Activated naive CD4-positive, alpha-beta T cell (primary cell): ENCODE measurements at regions not wholly inside any gene's neighbourhood (a gene's known extent, or its start where the extent isn't known, plus 50 kb on each side); places are given as distances from the start of the nearest gene placed in this dataset.

Source experiments
- DNase-seq, 4 experiments: peaks; one replicate each; lab custom pipeline; 2025; lab: John Stamatoyannopoulos, UW

DNA sequence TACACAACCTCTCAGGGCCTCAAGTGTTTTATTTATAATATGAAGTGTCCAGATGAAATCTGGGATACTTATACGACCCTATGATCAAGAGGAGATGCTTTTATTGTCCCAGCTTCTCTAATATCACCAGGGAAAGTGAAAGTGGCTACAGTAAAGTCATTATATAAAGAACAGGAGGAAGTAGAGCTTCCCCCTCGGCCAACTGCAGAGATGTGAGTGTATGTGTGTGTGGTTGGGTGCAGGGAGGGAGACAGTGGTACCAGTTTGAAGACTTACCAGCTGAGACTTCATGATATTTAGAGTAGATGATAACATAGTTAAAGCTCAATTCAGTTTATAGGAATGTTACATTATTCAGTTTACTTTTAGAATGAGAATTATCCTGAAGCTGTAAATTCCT is 373.6 kb upstream of the DDI1 start:
- DNase-seq, result no peak

DNA sequence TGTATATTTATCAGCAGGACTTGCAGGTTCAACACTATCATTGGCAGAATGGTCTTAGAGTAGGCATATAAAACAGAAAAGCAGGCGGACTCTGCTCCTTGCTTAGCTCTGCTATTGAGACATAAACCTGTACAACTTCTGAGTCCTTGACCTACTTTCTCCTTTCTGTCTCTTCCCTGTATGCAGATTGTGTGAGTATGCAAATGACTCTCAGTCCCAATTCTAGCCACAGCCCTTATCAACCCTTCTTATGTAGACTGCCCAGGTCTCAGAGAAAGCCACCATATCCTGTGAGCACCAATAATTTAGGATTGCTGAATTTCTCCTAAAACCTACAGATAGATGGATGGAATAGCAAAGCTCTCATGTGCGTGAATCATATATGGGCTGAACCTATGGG is 367.6 kb upstream of the DDI1 start:
- DNase-seq, result no peak

DNA sequence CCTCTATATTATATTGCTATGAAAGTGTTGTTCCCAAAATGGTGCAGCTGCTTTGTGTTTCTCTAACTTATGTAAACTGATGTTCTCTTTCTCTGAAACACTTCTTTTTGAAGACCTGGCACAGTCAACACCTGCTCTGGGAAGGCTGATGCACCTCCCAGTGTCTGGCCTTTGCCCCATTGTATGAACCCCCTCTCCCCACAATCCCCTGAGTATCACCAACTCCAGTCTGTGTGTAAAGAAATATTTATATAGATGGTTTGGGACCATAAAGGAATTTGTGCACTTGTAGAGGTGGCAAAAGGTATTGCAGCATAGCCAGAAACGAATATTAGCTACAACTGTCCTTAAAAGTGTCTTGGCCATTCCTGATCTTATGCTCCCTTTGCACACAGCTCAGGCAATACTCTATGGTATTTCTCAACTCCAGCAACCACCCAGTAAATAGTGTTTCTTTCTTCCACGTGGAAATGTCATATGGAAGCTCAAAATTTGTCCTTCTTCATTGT is 365.2 kb upstream of the DDI1 start:
- no peak for DNase-seq

DNA sequence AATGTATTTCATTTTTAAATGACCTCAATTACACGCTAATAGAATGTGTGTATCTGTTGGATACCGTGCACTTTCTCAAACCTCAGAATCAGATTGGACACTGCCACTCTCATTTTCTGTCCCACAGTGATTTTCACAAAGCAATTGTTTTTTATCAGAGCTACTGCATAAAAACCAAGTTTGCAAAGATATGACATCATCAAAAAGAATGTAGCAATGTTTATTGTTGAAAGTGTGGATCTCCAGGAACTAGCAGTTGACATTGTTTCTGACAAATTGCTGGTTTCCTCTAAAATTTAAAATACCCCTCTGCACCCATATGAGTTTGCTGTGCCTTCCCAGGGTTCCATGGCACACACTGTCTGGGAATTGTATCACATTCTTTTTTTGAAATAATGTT is 362.7 kb upstream of the DDI1 start:
- no peak for DNase-seq

DNA sequence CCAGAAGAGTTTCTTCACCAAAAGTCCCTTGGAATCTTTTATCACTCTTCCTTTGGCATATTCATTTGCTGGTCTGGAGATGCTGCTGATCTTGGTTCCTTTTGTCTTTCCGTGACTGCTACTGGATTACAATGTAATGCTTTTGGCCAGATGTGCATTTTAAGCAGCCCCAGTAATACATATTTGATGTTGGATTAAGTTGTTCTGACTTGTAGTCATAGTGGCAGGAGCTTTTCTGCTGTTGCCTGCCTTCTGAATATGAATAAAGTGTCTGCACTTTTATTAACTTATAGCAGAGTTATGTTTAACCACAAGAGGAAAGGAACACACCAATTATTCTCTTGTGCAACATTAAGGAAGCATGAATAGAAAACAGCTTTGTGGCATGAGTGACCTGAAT is 360.0 kb upstream of the DDI1 start:
- no peak for DNase-seq

DNA sequence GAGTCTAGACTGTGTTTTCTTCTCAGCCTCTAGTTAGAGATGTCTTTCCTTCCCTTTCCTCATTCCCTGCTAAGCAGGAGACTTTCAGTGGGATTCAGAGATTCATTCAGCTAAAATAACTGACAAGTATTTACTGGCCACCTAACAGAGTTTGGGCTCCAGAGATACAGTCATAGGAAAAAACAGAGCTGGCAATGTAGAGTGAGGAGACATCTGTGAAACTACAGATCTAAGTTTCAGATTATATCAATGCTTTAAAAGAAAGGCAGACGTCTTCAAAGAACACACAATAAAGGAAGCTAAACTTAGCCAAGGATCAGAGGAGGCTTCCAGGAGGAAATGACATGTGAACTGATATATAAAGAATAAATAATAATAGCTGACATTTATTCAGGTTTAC is 355.6 kb upstream of the DDI1 start:
- no peak for DNase-seq

DNA sequence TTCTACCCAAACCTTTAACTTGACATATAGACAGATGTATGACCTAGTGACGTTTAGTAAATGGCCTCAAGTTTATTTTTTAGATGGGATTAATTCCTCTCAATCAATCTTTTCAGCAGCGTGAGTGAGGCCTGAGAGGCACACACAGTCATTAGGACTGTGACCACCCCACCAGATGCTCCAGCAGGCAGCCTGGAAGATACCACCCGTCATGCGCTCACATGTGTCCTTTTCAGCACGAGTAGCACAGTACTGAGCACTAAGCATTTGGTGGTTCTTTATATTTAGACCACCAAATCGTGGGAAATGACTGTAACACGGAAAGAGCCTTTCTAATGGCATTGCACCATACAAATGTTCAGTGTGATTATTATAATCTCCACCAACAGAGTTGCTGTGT is 354.6 kb upstream of the DDI1 start:
- no peak for DNase-seq

DNA sequence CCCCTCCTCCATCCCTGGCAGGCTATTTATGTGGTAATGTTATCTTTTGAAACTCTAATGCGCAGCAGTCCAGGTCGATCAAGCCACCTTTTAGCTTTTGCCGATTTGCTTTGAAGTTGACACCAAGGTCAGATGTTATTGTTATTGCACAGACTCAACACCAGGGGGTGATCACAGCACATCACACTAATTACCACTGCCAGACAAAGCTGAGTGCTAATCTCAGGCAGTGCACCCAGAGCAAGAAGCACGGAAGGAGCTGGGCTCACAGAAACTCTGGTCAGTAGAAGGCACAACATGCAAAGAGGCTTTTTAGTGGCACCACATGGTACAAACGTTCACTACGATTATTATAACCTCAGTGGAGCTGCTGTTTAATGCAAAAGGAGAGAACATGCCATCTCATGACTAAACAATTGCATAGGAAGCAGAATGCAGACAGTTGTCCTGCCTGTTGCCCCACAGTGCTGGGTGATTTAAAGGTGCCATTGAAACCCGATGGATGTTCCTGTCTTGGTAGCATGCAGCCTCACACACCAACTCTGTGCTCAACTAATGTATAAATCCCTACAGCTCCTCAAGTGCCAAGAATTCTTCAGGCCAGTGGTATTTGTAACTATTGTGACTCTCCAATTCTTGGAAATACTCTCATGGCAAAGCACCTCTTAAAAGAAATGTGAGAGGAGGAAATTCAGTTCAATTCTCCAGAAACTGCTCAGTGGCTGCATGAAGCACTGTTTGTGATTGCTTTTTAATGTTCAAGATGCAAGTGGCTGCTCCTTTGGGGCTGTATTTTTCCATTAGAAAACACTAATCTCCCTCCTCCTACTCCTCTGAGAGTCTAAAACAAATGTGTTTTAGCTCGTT is 353.9 kb upstream of the DDI1 start:
- peak in 2 of 4 experiments; percentile 1 to 3 for DNase-seq

DNA sequence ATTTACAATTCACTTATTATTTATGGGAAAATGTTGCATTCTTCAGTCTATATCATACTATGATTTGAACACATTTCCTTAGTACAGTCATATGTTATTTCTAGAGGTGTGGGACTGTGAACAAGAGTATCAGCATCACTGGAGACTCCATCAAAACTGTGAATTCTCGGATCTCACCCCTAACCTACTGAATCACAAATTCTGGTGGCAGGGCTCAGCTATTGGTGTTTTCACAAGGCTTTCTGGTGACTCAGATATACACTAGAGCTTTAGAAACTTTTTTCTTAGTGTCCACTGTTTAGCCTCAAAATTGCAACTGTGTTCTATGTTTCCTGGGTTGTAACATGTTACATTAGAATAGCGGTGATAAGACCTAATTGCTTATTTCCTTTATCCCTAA is 352.9 kb upstream of the DDI1 start:
- DNase-seq, result no peak

DNA sequence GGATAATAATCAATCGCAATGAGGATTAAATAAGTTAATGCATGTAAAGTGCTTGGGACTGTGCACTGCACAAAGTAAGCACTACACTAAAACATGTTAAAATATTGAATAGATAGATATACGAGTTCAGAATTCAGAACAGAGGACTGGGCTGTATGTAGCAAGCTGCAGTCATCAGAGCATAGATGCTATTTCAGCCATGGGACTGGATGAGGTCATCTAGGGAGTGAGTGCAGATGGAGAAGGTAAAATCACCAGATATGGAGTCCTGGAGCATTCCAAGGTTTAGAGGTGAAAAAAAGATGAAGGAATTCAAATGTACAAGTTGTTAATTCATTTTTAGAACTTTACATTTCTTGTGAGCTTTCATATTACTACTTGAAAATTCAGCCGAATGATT is 347.5 kb upstream of the DDI1 start:
- DNase-seq, result no peak

DNA sequence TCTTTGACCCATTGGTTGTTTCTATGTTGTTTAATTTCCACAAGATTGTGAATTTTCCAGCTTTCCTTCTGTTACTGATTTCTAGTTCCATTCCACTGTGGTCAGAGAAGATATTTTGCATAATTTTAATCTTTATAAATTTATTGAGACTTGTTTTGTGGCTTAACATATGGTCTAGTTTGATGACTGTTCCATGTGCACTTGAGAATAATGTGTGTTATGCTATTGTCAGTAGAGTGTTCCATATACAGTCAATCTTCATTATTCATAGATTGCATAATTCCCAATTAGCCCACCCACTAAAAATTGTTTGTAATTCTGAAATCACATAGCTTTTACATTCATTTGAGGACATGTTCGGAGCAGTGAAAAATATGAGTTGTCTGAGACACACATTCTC is 346.1 kb upstream of the DDI1 start:
- DNase-seq, result no peak

DNA sequence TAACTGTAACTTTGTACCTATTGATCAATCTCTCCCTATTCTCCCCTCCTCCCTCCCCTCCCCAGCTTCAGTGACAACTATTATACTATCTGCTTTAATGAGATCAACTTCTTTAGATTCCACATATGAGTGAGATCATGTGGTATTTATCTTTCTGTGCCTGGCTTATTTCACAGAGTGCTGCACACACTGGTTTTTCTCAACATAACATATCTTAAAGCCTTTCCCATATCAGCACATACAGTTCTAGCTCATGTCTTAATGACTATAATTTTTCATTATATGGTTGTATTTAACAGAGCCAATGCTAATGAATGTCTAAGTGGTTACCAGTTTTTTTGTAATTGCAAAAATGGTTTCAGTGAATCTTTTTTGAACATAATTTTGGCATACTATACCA is 340.3 kb upstream of the DDI1 start:
- DNase-seq, result no peak

DNA sequence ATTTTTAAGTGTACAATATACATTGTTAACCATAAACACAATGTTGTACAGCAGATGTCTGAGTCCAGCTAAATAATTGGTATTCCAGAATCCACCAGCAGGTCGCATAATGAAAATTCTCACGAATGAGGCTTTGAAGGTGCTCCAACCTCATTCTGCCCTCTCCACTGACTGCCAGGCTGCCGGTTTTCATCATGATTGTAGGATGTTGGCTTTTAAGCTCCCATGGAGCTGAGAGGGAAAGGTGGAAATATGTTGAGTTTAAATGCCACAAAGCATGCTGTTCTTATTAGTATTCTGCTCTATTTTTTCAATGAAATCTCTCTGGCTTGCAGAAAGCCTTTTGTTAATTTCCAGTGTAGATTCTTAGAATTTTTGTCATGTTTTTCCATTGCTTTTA is 337.2 kb upstream of the DDI1 start:
- no peak for DNase-seq

DNA sequence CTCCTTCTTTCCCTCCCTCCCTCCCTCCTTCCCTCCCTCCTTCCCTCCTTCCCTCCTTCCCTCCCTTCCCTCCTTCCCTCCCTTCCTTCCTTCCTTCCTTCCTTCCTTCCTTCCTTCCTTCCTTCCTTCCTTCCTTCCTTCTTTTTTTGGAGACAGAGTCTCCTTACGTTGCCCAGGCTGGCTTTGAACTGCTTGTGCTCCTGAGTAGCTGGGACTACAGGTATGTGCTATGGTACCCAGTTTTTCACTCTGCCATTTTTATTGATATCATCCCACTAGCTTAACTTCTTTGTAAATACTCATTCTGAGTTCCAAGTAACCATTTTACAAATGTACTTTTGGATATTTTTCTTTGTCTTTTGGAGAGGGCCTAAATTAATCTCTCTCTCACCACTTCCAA is 336.8 kb upstream of the DDI1 start:
- DNase-seq, result no peak

DNA sequence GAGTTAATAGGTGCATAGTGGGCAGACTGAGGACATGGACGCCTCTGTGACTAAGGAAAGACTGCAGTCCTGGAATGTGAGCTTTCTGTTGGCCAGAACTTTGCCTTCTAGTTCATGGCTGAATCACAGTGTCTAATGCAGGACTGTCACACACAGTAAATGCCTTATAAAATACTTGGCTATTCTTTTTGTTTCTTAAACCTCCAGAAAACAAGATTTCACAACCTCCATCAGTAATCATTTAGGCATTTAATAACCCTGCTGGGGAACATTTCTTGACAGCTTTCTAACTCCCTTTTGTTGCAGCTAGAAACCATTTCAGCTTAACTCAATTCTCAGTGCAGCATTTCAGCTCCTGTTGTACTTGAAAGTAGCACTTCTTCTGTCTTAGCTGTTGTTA is 335.8 kb upstream of the DDI1 start:
- no peak for DNase-seq

DNA sequence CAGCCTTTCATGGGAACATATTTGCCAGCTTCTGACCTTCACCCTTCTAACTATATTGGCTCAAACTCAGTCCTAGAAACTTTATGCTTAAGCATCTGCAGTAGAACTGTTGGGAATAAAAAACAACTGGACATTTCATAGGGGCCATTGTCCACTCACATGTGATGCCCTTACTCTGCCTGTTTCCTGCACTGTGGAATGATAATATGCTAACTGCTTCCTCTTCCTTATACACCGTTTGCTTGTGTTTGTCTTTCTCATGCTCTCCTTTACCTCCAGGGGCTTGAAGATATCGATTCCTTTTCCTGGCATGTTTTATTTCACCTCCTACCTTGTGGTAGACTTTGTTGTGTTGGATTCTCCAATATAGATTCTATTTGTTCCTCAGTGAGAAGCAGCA is 333.0 kb upstream of the DDI1 start:
- DNase-seq, result no peak

DNA sequence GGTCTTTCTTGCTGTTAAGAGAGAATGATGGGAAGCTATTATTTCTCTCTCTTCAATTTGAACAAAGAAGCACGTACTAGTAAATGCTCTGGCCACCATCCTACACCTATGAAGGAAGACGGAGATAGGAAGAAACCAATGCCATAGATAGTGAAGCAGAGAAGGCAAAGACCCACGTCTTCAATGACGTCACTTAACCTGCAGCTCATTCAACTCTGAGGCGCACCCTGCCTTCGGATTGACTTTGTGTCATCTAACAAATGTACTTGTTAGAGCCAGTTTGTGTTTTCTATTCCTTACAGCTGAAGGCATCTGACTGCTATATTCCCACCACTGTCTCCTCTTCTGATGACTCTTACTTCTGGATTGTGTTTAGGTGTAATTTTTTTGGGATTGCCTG is 332.5 kb upstream of the DDI1 start:
- DNase-seq, result no peak

DNA sequence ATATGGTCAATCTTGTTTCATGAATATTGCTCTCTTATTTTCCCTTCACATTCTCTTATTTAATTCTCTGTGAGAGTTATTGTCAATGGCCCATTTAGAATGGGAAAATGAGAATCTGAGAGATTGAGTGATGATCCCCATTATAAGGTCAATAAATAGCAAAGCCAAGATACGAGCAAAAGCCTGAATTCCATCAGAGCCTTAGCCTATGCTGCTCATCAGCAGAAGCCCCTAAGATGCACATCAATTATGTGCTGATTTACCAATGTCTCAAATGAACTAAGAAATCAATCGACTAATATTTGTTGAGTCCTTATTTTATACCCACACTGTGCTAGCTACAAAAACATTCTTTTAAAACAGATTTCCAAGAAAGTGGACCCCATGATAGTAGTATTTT is 330.8 kb upstream of the DDI1 start:
- no peak for DNase-seq

DNA sequence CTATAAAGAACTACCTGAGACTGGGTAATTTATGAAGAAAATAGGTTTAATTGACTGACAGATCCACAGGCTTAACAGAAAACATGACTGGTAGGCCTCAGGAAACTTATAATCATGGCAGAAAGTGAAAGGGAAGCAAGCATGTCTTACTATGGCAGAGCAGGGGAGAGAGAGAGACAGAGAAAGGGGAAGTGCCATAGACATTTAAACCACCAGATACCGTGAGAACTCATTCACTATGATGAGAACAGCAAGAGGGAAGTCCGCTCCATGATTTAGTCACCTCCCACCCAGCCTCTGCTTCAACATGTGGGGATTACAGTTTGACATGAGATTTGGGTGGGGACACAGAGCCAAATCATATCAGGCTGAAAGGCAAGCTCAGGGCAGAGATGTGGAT is 327.1 kb upstream of the DDI1 start:
- no peak for DNase-seq

DNA sequence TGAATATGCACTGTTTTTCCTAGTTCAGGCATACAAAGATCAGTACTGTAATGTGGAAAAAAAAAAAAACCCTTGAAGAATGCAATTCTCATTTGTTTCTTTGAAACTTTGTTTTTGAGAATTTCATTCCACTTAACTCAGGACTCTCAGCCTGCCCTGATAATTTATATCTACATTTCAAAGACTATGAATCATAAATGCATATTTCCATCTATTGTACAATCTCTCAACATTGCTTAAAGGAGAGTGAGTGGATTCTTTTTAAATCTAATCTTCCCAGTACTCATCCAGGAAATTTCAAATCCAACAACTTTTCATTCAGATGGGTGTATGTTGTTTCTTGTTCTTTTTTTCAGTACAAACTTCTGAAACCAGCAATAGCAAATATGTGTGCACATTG is 322.2 kb upstream of the DDI1 start:
- DNase-seq, result no peak

DNA sequence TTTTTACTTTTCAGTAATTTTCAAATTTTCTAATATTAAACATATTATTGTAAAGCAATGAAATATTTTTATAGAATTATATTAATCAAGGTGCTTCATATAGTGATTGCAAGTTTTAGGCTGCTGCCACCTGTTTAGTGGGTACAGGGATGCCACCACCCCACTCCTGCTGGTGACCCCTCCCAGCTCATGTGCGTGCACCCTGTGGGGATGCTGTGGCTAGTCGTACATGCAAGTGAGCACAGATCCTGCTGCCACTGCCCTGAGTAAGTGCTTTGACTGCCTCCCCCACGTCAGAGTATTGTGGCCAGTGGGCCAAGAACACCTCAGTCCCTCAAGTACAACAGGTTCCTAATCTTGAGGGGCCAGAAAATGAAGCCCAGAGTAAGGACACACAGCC is 320.1 kb upstream of the DDI1 start:
- DNase-seq, result no peak

DNA sequence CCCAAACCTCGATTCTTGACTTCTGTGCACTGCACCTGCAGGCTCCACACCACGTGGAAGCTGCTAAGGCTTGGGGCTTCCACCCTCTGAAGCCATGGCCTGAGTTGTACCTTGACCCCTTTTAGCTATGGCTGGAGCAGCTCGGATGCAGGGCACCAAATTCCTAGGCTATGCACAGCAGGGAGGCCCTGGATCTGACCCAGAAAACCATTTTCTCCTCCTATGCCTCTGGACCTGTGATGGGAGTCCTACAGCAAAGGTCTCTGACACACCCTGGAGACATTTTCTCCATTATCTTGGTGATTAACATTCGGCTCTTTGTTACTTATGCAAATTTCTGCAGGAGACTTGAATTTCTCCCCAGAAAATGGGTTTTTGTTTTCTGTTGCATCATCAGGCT is 309.2 kb upstream of the DDI1 start:
- DNase-seq, result no peak

DNA sequence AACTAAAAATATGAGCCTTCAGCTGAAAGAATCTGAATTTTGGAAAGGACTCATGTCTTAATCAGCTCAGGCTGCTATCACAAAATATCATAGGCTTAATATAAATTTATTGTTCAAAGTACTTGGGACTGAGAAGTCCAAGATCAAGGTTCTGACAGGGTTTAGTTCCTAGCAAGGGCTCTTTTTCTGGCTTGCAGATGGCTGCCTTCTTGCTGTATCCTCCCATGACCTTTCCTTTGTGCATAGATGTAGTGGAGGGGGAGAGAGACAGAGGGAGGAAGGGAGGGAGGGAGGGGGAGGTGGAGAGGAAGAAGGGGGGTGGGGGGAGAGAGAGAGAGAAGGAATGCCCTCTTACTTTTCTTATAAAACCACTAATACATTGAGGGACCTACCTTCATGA is 306.8 kb upstream of the DDI1 start:
- DNase-seq, result no peak
